IPS DF 19.7 (cell line): ENCODE measurements at regions not wholly inside any gene's neighbourhood (a gene's known extent, or its start where the extent isn't known, plus 50 kb on each side); places are given as distances from the start of the nearest gene placed in this dataset.

Experiments used
- DNase-seq: peaks from one replicate; pipeline ENCODE4 v3.0.0-alpha.2; 2013; ENCODE audit warnings: low read depth, low spot score

- no peak for DNase-seq
Measured at GRCh38 chr13:63156816-63157215, 1741.2 kb upstream of the PCDH20 start.

- no peak for DNase-seq
Measured at GRCh38 chr13:63149375-63149774, 1733.7 kb upstream of the PCDH20 start.

DNA sequence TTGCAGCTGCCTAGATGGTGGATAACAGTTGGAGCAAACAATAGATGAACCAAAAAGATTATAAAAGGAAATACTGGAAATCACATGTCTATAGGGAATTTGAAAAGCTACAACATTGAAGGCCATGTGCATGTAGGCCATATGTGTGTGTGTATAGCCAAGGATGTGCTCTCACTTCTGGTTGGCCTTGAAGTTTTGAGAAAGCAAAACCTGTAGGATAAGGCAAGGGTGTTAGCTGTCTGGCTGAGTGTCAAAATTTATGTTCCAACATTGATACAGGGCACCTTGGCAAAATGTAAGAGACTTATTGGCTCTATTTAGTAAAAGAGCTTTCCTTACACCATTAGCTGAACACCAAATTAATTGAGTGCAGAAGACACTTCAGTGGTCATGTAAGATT lies 1723.6 kb upstream of the PCDH20 start:
- no peak for DNase-seq

GRCh38 chr13:63129995-63130394 lies 1714.3 kb upstream of the PCDH20 start:
- no peak for DNase-seq

- no peak for DNase-seq
Measured at GRCh38 chr13:63128716-63129115, 1713.1 kb upstream of the PCDH20 start.

DNA sequence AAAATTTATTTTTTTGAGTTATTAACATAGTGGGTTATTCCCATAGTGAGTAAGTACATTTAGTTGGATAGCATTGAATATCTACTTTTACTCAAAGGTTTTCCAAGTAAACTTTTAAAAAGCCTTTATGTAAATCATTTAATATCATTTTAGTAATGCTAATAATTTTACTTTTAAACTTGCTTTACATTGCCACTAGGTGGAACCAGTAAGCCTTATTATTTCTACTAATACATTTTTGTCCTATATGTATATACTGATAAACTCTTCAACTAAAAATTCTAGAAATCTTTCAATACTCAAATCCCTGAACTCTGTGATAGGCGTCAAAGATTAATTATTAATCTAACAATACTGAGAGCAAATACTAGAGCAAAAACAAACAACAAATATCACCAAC lies 1709.2 kb upstream of the PCDH20 start:
- DNase-seq = no peak

DNA sequence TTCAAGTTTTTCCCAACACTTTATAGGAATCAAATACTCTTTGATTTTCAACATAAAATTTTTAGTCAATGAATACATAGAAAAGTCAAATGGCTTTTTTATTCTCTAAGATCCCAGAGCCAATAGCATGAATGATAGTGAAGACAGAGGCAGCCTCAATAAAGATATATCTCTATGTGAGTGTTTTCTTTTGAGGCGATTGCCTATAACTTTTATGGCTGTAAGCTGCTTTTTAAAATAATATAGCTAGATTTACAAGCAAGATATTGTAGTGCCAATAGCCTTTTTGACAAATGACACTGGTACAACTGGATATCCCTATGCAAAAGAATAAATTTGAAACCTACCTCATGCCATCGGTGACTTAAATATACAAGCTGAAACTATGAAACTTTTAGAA lies 1705.2 kb upstream of the PCDH20 start:
- no peak for DNase-seq

- no peak for DNase-seq
Measured at GRCh38 chr13:63117710-63118109, 1702.1 kb upstream of the PCDH20 start.

- DNase-seq = no peak
Measured at GRCh38 chr13:63112799-63113395, 1697.2 kb upstream of the PCDH20 start.

- DNase-seq = no peak
Measured at GRCh38 chr13:63110466-63110865, 1694.8 kb upstream of the PCDH20 start.

GRCh38 chr13:63107179-63107943 lies 1691.7 kb upstream of the PCDH20 start:
- DNase-seq = no peak

DNA sequence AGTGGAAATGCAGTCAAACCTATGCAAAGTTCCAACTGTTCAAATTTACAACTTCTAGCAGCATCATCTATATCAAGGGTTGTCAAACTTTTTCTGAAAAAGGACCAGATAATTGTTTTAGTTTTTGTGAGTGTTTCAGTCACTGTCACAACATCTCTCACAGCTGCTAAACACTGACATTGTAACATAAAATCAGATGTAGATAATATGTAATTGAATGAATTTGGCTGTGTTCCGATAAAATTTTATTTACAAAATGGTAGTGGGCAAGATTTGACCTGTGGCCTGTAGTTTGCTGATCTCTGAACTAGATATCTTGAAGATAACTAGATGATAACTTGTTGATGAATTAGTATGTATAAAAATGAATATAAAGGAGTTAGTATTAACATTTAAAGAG lies 1679.1 kb upstream of the PCDH20 start:
- no peak for DNase-seq

DNA sequence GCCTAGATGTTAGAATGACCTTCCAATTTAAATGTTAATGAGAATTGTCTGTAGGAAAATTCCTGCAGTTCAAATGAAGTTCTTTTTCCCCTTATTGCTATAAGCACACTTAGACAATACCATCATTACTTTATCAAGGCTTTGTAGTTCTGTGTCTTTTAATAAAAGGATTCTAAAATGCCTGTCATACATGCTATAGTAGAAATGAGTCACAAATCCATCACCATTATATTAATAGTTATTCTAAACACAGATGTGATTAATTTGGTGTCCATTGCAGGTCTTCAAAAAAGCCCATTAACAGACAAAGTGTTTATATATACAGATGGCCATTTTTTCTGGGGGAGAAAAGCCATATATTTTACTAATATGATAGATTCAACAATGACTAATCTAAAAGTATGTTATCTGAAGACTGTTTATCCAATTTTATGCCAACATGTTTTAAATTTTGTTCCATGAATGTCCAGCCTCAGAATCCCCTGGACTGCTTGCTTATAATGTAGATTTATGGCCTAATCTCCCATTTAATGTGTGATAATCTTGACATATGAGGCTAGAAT lies 1678.3 kb upstream of the PCDH20 start:
- DNase-seq = no peak

GRCh38 chr13:63092456-63092855 lies 1676.8 kb upstream of the PCDH20 start:
- DNase-seq = no peak

GRCh38 chr13:63090524-63090923 lies 1674.9 kb upstream of the PCDH20 start:
- no peak for DNase-seq

GRCh38 chr13:63088226-63088625 lies 1672.6 kb upstream of the PCDH20 start:
- DNase-seq = no peak

DNA sequence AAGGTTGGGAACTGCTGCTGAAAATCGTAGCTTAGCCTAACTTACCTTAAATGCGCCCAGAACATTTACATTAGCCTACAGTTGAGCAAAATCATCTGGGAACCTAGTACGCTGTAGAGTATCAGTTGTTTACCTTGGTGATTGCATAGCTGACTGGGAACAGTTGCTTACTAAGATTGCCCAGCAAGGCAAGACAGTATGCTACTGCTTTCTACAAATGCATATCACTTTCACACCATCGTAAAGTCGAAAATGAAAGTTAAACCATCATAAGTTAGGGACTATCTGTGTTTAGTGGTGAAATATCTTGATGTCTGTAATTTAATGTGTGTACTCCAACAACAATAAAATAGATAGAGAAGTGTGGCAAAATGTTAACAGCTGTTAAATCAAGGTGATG lies 1670.6 kb upstream of the PCDH20 start:
- no peak for DNase-seq

DNA sequence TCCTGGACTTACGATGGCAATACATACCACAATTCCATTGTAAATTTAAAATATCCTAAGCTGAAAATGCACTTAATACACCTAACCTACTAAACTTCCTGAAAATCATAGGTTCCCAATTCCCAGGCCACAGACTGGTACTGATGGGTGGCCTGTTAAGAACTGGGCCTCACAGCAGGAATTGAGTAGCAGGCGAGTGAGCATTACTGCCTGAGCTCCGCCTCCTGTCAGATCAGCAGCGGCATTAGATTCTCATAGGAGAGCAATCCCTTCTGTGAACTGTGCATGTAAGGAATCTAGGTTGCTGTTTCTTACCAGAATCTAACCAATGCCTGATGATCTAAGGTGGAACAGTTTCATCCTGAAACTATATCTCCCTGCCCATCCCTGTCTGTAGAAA lies 1670.2 kb upstream of the PCDH20 start:
- DNase-seq = no peak

GRCh38 chr13:63081400-63082014 lies 1665.9 kb upstream of the PCDH20 start:
- DNase-seq = no peak

DNA sequence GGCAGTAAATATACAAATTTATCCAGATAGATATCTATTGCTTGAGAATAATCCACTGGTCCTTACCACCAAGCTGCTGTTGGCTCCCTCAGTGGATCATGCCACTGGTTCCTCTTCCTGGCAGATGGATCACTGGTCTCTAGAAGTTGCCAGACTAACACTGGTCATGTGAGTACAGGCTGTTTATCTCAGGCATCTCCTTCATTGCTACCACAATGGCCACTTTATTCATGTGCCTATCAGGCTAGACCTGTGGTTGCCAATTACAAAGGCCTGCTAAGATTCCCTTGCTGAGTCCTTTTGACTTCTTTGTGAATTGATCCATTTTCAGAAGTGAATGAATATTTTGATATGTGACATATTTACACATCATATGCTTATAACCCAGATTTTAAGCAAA lies 1659.5 kb upstream of the PCDH20 start:
- no peak for DNase-seq

GRCh38 chr13:63050287-63050686 lies 1634.6 kb upstream of the PCDH20 start:
- no peak for DNase-seq

- no peak for DNase-seq
Measured at GRCh38 chr13:63048653-63049052, 1633.0 kb upstream of the PCDH20 start.
